Liver (tissue), 8 donors: ENCODE measurements at regions not wholly inside any gene's neighbourhood (a gene's known extent, or its start where the extent isn't known, plus 50 kb on each side); places are given as distances from the start of the nearest gene placed in this dataset.

ENCODE experiments used
- DNase-seq: peaks from one replicate; pipeline ENCODE4 v3.0.0-alpha.2; 2017; ENCODE audit warnings: low spot score
- H3K27ac ChIP-seq, 2 donors: one replicate each; pipeline ENCODE4 v1.7.0; 2013; ENCODE audit warnings: inconsistent platforms in 2 of 2, low read length in 2 of 2, control low read depth in 1 of 2, low read depth in 1 of 2, mild to moderate bottlenecking in 1 of 2
- H3K27me3 ChIP-seq, 4 donors: one replicate each; pipeline versions ENCODE4 v1.6.1 to v1.7.0; 2013; ENCODE audit warnings: low read length in 3 of 4, inconsistent platforms in 1 of 4, mild to moderate bottlenecking in 1 of 4, moderate library complexity in 1 of 4; ENCODE audit not compliant: control insufficient read depth in 4 of 4, insufficient read depth in 4 of 4
- H3K36me3 ChIP-seq, 4 donors: one replicate each; pipeline versions ENCODE4 v1.6.1 to v1.7.0; 2013; ENCODE audit warnings: low read length in 3 of 4, mild to moderate bottlenecking in 3 of 4, low read depth in 1 of 4, moderate library complexity in 1 of 4; ENCODE audit not compliant: control insufficient read depth in 4 of 4, insufficient read depth in 3 of 4
- H3K4me1 ChIP-seq, 4 donors: one replicate each; pipeline versions ENCODE4 v1.6.1 to v1.7.0; 2013; ENCODE audit warnings: low read length in 3 of 4, mild to moderate bottlenecking in 3 of 4, moderate library complexity in 1 of 4; ENCODE audit not compliant: control insufficient read depth in 4 of 4, insufficient read depth in 4 of 4
- H3K4me3 ChIP-seq, 3 donors: one replicate each; pipeline versions ENCODE4 v1.6.1 to v1.7.0; 2013; ENCODE audit warnings: low read length in 3 of 3, control low read depth in 1 of 3, low read depth in 1 of 3, mild to moderate bottlenecking in 1 of 3
- H3K9ac ChIP-seq, 2 donors: one replicate each; pipeline ENCODE4 v1.7.0; 2013; ENCODE audit warnings: low read length in 2 of 2, mild to moderate bottlenecking in 2 of 2, moderate library complexity in 2 of 2, control low read depth in 1 of 2, low read depth in 1 of 2
- H3K9me3 ChIP-seq, 4 donors: one replicate each; pipeline versions ENCODE4 v1.6.1 to v1.7.0; 2013; ENCODE audit warnings: low read length in 3 of 4; ENCODE audit not compliant: control insufficient read depth in 4 of 4
- EGR1 ChIP-seq, 2 donors: IDR thresholded peaks; 2 replicates each; pipeline ENCODE4 v1.6.1; 2016 to 2018; ENCODE audit warnings: antibody characterized with exemption in 2 of 2, low read depth in 2 of 2
- GABPA ChIP-seq, 2 donors: IDR thresholded peaks in 1 of 2; conservative IDR thresholded peaks in 1 of 2; 2 replicates each; pipeline ENCODE4 v1.6.1; 2016; ENCODE audit warnings: antibody characterized with exemption in 2 of 2, mild to moderate bottlenecking in 1 of 2, moderate library complexity in 1 of 2
- HNF4A ChIP-seq, 2 donors: conservative IDR thresholded peaks; 2 replicates each; pipeline ENCODE4 v1.6.1; 2016; ENCODE audit warnings: antibody characterized with exemption in 2 of 2, mild to moderate bottlenecking in 2 of 2
- NR2F2 ChIP-seq: IDR thresholded peaks from 2 replicates; pipeline ENCODE4 v1.6.1; 2016; ENCODE audit warnings: antibody characterized with exemption
- RAD21 ChIP-seq, 2 donors: IDR thresholded peaks; 2 replicates each; pipeline ENCODE4 v1.6.1; 2016; ENCODE audit warnings: antibody characterized with exemption in 2 of 2, mild to moderate bottlenecking in 2 of 2
- RXRA ChIP-seq, 2 donors: IDR thresholded peaks; 2 replicates each; pipeline ENCODE4 v1.6.1; 2017 to 2018; ENCODE audit warnings: antibody characterized with exemption in 2 of 2, mild to moderate bottlenecking in 1 of 2
- SP1 ChIP-seq: IDR thresholded peaks from 2 replicates; pipeline ENCODE4 v1.6.1; 2018; ENCODE audit warnings: antibody characterized with exemption, mild to moderate bottlenecking
- TAF1 ChIP-seq: conservative IDR thresholded peaks from 2 replicates; pipeline ENCODE4 v1.6.1; 2016; ENCODE audit warnings: antibody characterized with exemption, mild to moderate bottlenecking
- YY1 ChIP-seq: IDR thresholded peaks from 2 replicates; pipeline ENCODE4 v1.6.1; 2016; ENCODE audit warnings: antibody characterized with exemption, mild to moderate bottlenecking
- WGBS: extraction: QIAGEN DNeasy Blood & Tissue Kit; methylation state at CpG from one replicate; pipeline ENCODE4 v1.1.7; 2013; 5-methylcytosine and 5-hydroxymethylcytosine counted together
- TF ChIP-seq, protein P1 (sequence below): fragments of 150-350 bp; IDR thresholded peaks from 2 replicates; pipeline ENCODE4 v1.5.1; 2017; ENCODE audit warnings: improper control_type of control experiment, low read depth, low read length; ENCODE audit not compliant: missing input control
- TF ChIP-seq, protein P2 (sequence below): IDR thresholded peaks from 2 replicates; pipeline ENCODE4 v1.6.1; 2016; ENCODE audit warnings: antibody characterized with exemption, mild to moderate bottlenecking
- TF ChIP-seq, protein P3 (sequence below): IDR thresholded peaks from 2 replicates; pipeline ENCODE4 v1.6.1; 2016; ENCODE audit warnings: antibody characterized with exemption
- TF ChIP-seq, protein P4 (sequence below): IDR thresholded peaks from 2 replicates; pipeline ENCODE4 v1.6.1; 2016; ENCODE audit warnings: antibody characterized with exemption
- TF ChIP-seq, protein P5 (sequence below): IDR thresholded peaks from 2 replicates; pipeline ENCODE4 v1.6.1; 2016; ENCODE audit warnings: antibody characterized with exemption
- donor health status: healthy.
- donor health status: healthy.
- donor health status: healthy.
- donor health status: healthy.
- donor health status: healthy.

DNA sequence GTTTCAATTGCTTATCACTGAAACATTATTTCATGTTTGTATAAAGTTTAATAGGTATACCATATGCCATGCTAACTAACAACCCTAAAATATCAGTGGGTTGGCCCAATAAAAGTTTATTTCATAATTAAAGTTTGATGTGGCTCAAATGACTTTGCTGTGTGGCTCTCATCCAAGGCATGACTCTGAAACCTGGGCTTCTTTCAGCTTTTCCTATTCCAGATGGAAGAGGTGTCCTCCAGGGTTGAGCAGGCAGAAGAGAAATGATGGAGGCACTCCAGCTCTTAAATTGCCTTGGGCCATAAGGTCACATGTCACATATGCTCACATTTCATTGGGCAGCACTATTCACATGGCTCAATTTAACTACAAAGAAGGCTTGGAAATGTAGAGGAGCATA, 101.9 kb downstream of the MACIR start (continued):
- TF ChIP-seq GABPA (IDR thresholded peaks at IDR 0.05 in 1 of 2, conservative IDR thresholded peaks at IDR 0.05 in 1 of 2), result no peak
- TF ChIP-seq, protein P1, sequence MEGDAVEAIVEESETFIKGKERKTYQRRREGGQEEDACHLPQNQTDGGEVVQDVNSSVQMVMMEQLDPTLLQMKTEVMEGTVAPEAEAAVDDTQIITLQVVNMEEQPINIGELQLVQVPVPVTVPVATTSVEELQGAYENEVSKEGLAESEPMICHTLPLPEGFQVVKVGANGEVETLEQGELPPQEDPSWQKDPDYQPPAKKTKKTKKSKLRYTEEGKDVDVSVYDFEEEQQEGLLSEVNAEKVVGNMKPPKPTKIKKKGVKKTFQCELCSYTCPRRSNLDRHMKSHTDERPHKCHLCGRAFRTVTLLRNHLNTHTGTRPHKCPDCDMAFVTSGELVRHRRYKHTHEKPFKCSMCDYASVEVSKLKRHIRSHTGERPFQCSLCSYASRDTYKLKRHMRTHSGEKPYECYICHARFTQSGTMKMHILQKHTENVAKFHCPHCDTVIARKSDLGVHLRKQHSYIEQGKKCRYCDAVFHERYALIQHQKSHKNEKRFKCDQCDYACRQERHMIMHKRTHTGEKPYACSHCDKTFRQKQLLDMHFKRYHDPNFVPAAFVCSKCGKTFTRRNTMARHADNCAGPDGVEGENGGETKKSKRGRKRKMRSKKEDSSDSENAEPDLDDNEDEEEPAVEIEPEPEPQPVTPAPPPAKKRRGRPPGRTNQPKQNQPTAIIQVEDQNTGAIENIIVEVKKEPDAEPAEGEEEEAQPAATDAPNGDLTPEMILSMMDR, result no peak

DNA sequence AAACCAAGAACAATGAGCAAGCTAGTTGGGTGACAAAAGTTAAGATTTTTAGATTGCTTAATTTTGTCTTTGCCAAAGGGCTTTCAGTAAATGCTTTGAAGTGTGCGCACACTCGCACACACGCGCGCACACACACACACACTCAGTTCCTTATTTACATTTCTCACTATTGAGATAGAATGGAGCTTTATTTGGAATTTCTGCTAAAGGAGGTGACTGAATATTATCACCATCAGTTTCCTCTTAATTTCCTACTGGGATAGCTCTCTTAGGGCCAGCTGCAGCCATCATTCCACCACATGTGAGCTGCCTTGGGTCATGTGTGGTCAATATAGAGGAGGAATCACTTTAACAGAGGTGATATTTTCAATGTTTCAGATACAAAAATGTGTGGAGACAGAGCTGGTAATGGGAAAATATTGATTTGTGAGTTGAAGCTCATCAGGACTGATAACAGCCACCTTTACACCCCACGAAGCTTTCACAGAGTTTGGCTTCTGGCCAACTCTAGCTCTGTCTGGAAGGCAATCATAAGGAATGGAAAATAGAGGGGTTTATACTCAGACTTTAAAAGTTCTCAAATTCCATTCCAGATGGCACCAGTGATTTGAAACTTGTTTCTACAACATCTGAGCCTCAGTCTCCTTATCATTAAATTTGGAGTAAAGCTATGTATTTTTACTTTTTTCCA, 99.9 kb downstream of the MACIR start:
- Histone ChIP-seq H3K36me3 (no peaks in the 10 kb centered on the region), H3K27me3 (no peaks in the 10 kb centered on the region), H3K9ac (no peak overlapping the region), H3K4me3 (no peak overlapping the region), H3K9me3 (no peaks in the 10 kb centered on the region), H3K27ac (no peak overlapping the region), H3K4me1 (no peaks in the 10 kb centered on the region)
- TF ChIP-seq YY1 (no peak), GABPA (IDR thresholded peaks at IDR 0.05 in 1 of 2, conservative IDR thresholded peaks at IDR 0.05 in 1 of 2) (no peak), RAD21 (IDR thresholded peaks at IDR 0.05) (no peak), HNF4A (conservative IDR thresholded peaks at IDR 0.05) (no peak), NR2F2 (no peak), SP1 (no peak), TAF1 (no peak), EGR1 (IDR thresholded peaks at IDR 0.05; ENCODE audit: low read depth in 2 of 2) (no peak), RXRA (IDR thresholded peaks at IDR 0.05) (no peak)
- TF ChIP-seq, protein P2, sequence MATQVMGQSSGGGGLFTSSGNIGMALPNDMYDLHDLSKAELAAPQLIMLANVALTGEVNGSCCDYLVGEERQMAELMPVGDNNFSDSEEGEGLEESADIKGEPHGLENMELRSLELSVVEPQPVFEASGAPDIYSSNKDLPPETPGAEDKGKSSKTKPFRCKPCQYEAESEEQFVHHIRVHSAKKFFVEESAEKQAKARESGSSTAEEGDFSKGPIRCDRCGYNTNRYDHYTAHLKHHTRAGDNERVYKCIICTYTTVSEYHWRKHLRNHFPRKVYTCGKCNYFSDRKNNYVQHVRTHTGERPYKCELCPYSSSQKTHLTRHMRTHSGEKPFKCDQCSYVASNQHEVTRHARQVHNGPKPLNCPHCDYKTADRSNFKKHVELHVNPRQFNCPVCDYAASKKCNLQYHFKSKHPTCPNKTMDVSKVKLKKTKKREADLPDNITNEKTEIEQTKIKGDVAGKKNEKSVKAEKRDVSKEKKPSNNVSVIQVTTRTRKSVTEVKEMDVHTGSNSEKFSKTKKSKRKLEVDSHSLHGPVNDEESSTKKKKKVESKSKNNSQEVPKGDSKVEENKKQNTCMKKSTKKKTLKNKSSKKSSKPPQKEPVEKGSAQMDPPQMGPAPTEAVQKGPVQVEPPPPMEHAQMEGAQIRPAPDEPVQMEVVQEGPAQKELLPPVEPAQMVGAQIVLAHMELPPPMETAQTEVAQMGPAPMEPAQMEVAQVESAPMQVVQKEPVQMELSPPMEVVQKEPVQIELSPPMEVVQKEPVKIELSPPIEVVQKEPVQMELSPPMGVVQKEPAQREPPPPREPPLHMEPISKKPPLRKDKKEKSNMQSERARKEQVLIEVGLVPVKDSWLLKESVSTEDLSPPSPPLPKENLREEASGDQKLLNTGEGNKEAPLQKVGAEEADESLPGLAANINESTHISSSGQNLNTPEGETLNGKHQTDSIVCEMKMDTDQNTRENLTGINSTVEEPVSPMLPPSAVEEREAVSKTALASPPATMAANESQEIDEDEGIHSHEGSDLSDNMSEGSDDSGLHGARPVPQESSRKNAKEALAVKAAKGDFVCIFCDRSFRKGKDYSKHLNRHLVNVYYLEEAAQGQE, result no peak
- TF ChIP-seq, protein P3, sequence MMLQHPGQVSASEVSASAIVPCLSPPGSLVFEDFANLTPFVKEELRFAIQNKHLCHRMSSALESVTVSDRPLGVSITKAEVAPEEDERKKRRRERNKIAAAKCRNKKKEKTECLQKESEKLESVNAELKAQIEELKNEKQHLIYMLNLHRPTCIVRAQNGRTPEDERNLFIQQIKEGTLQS, result no peak
- TF ChIP-seq, protein P1, result no peak
- TF ChIP-seq, protein P4, sequence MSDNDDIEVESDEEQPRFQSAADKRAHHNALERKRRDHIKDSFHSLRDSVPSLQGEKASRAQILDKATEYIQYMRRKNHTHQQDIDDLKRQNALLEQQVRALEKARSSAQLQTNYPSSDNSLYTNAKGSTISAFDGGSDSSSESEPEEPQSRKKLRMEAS, result no peak
- TF ChIP-seq, protein P5, sequence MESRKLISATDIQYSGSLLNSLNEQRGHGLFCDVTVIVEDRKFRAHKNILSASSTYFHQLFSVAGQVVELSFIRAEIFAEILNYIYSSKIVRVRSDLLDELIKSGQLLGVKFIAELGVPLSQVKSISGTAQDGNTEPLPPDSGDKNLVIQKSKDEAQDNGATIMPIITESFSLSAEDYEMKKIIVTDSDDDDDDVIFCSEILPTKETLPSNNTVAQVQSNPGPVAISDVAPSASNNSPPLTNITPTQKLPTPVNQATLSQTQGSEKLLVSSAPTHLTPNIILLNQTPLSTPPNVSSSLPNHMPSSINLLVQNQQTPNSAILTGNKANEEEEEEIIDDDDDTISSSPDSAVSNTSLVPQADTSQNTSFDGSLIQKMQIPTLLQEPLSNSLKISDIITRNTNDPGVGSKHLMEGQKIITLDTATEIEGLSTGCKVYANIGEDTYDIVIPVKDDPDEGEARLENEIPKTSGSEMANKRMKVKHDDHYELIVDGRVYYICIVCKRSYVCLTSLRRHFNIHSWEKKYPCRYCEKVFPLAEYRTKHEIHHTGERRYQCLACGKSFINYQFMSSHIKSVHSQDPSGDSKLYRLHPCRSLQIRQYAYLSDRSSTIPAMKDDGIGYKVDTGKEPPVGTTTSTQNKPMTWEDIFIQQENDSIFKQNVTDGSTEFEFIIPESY, result no peak
- DNase-seq, result no peak
- 32% methylated on average over 6 of the region's 6 CpGs for WGBS
